ENCODE measurements at regions not wholly inside any gene's neighbourhood (a gene's known extent, or its start where the extent isn't known, plus 50 kb on each side); places are given as distances from the start of the nearest gene placed in this dataset.
A peak's percentile ranks its signal among the peaks of the same experiment; 100 is the strongest.

DNA sequence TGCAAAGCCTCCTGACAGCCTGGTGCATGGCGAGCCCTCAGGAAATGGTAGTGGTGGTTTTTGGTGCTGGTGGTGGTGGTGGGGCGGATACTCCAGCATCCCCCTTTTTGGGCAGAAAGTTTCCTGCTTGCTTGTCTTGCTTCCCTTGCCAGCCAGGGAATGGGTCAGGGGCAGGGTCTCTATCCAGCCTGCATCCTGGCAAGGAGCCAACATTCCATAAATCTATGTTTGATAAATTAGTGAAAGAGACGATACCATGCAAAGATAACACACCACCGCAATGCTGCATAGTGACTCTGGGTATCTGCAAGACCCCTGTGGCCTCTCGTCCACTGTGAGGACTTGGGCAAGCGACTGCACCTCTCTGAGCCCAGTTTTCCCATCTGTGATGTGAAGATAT lies 246.2 kb downstream of the LRFN2 start:
- in situ Hi-C loops (cut with HindIII; ENCODE audit: low sequenced_read_pairs), result no loop called here
- DNase-seq (ENCODE audit: low spot score), result no peak

DNA sequence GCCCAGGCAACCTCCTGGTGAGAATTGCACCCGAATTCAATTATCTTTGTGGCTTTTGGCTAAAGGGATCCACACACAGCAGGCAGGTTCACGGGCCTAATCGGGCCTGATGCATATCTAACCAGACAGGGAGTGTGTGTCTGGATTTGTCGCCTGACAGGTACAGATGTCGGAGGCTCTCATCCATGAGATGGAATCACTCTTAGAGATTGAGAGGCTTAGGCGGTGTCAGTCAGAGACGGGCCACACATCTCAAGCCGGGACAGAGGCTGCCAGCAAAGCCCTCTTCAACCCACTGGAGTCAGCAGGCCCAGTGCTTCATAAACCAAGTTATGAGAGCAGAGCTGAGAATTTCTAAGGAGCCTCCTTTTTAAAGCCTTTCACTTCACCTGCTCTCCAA lies 247.0 kb downstream of the LRFN2 start:
- in situ Hi-C loops (cut with HindIII; ENCODE audit: low sequenced_read_pairs), result no loop called here
- DNase-seq (ENCODE audit: low spot score), result no peak

DNA sequence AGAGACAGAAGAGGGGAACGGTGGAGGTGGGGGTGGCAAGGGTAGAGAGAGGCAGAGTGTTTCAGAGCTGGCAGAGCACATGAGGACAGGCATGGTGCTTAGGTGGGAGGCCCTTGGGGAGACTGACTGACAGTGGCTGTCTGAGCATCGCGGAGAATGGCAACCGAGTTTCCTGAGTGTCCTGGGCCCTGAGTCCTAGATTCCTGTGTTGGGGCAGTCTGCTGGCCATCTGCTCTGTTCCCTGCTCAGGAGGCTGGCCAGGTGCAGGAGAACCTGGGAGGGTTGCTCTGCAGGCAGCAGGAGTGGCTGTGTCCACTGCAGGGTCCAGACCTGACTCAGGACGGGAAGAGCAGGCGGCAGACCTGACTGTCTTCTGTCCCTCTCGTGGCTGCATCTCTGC lies 248.9 kb downstream of the LRFN2 start:
- in situ Hi-C loops (cut with HindIII; ENCODE audit: low sequenced_read_pairs), result no loop called here

DNA sequence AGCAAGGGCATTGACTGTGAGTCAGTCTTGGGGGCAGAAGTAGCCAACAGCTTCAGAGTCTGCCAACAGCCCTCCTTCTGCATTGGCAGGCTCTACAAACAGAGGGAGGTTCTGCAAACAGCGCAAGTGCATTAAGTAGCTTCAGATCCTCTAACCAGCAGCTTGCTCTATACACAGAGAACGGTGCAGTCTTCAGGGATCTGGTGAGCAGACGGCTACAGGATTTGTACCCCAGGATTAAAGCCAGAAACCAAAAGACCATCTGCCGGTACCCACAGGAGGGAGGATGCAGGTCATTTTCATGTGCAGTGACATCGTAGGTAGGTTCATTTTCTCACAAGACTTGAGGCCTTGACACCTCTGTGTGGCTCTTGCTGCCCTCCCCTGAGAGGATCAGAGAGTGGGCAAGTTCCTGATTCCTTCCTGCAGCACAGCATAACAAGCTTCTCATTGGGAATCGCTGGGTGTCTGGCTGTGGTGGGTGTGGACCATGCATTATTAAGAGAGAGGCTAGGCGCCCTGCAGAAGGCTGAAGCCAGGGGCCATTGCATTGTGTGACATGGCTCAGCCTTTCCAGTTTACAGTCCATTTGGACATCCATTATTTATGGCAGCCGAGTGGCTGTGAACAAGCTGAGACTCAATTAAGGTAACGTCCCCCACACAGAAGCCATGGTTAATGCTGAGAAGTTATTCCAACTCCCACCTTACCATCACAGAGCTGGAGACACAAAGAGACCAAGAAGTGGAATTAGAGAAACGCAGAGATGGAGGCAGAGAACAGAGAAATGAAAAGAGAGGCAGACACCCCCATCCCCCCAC lies 250.0 kb downstream of the LRFN2 start:
- in situ Hi-C loops (cut with HindIII; ENCODE audit: low sequenced_read_pairs), result no loop called here
- peak; percentile 95 for DNase-seq (ENCODE audit: low spot score)

More for the DNA sequence above, 248.9 kb downstream of the LRFN2 start:
- peak; percentile 95 for DNase-seq (ENCODE audit: low spot score)

DNA sequence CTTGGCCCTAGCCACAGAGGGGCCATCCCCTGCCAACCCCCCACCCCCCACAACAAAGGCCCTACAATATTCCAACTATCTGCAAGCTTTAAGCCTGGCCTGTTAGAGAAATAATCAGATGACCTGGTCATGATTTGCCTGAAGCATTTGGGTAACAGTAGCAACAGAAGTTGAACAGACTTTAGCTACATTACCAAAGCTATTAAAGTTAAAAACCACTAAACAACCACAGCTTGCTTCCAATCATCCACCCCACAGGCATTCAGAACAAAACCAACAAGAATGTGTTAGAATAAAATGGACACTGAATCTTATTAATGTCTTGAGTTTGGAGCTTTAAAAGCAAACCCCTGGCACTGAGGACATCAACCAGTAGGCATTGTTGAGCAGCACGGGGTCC lies 250.9 kb downstream of the LRFN2 start:
- in situ Hi-C loops (cut with HindIII; ENCODE audit: low sequenced_read_pairs), result no loop called here
- no peak for DNase-seq (ENCODE audit: low spot score)

DNA sequence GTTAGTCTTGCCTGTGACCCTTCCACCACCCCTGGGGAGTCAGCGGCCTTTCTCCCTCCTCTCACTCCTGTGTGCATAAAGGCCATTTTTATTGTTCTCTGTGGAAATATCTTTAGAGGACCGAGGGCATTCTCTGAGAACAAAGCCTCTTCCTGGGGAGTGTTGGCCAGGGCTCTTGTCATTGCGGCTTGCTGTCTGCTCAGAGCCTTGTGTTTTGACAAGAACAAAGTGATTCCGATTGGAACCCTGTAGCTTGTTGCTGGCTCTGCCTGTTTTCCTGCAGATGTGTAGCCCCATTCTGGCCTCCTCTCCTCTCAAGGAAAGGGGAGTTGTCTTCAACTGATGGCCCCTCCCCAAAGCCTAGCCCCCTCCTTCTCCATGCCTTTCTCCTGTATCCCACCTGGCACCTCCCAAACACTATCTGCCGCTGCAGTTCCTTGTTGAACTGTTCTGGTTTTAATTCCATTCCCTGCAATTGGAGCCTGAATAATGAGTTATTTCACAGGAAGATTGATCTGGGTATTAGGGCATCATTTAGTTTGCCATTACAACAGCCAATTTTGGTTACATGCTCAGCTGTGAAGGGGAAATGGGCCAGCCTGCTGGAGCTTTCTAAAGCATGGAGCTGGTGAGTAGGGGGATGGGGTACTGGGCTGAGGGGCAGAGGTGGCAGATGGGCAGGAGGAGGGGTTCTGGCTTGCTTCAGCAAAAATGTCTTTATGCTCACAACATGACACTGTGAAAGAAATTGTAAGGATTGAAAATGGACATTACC lies 252.5 kb downstream of the LRFN2 start:
- in situ Hi-C loops (cut with HindIII; ENCODE audit: low sequenced_read_pairs), result no loop called here
- DNase-seq (ENCODE audit: low spot score), result peak; percentile 31

DNA sequence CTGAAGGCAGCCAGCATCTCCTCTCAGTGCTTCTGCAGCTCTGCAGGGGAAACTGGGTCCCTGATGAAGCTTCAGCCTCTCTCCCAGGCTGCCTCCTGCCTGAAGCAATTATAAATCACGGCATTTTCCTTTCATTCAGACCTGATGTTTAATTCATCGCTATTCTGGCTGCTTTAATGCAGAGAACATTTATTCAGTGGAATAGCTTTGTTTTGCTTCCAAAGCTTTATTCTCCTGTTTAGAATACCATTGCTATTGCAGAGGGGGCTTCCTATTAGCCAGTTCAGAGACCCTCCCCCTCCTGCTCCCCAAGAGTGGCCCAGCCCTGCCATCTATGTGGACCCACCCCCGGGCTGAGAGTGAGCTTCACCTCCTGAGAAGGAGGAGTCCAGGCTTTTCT lies 255.6 kb downstream of the LRFN2 start:
- in situ Hi-C loops (cut with HindIII; ENCODE audit: low sequenced_read_pairs), result no loop called here
- DNase-seq (ENCODE audit: low spot score), result no peak

DNA sequence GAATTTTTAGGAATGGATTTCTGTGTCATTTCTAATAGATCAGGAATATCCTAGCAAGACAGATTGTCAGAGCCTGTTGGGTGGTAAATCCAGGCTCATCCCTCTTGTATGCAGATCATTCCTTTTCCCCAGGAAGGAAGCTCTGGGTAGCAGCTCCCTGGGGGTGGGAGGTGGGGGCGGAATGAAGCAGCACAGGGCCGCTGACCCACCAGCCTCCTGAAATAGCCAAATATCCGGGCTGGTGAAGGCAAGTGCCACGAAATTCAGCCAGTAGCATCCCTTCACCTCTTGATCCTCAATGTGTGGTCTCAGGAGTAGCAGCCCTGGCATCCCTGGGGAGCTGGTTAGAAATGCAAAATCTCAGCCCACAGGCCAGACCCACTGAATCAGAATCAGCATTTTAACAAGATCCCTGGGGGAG lies 256.9 kb downstream of the LRFN2 start:
- in situ Hi-C loops (cut with HindIII; ENCODE audit: low sequenced_read_pairs), result no loop called here
- DNase-seq (ENCODE audit: low spot score), result no peak

DNA sequence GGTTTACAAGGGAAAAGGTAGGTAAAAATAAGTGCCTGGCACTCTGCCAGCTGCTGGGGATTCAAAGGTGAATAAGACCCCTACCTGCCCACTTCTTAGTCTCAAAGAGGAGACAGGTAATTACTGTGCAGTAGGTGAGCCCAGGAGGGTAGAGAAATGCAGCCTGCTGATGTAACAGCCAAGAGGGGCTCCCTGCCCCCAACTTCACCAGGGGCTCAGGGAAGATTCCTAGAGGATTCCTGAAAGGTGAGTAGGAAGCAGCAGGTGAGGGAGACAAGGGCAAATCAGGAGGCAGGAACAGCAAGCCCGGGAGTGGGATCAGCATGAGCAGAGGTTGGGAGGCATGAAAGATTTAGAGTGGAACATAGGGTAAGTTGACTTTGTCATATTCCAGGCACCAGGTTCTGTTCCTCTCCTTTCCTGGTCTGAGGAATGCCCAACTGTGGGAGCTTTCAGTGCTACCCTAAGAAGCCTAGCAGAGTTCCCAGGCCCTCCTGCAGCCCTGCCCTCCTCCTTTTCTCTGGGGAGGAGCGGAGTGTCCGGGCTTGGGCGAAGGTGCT lies 258.1 kb downstream of the LRFN2 start:
- DNase-seq (ENCODE audit: low spot score), result no peak
- in situ Hi-C loops (cut with HindIII; ENCODE audit: low sequenced_read_pairs), result no loop called here

DNA sequence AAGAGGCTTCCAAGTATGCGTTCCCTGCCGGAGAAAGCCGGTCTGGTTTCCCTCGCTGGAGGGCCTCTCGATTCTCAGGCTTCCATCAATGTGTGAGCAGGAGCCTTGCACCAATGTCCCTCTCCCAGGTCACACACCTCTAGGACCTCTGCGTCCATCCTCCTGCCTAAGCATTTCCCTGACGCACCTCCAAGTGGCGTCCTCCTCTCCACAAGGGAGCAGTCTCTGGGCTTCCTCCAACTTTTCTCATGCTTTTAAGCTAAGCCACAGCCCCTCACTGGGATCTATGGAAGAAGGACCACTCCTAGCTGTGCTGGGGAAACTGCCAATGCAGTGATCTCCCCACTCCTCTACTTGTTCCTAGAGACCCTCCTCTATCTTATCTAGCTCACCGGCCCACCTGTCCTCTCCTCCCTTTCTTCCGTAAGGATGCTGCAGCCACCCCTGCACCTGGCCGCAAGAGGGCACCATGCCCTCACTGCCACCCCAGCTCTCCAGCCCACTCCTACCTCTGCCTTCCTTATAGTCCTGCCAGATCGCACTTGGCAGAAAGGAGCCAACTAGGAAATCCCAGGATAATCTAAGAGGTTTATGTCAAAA lies 258.7 kb downstream of the LRFN2 start:
- DNase-seq (ENCODE audit: low spot score), result peak; percentile 78
- in situ Hi-C loops (cut with HindIII; ENCODE audit: low sequenced_read_pairs), result no loop called here

DNA sequence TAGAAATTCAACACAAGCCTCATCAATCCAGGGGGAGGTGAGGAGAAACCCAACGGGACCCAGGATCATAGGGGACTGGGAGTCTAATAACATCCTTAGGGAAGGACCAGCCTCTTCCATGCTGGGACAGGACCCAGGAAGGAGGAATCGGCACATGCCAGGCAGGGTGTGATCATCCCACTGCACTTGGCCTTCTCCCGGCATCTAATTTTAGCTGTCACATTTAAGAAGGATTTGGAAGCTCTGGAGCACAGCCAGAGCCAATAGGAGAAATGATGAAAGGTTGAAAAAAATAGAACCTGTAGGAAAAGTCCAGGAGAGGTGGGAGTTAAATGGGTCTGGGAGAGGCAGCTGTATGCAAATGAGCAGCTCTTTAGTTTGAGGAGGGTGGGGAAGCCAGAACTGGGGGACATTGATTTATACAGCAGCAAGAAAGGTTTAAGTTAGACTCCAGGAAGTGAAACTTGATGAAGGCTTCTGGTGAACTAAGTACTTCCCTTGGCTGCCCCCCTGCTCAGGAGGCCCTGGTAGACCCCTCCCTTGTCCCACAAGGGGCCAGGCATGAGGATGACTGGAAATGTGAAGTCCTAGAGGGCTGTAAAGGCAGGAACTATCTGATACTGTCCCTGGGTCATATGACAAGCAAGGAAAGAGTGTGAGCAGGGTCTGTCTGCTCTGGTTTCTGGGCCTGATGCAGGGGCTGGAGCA lies 260.3 kb downstream of the LRFN2 start:
- in situ Hi-C loops (cut with HindIII; ENCODE audit: low sequenced_read_pairs), result no loop called here
- DNase-seq (ENCODE audit: low spot score), result peak; percentile 53

DNA sequence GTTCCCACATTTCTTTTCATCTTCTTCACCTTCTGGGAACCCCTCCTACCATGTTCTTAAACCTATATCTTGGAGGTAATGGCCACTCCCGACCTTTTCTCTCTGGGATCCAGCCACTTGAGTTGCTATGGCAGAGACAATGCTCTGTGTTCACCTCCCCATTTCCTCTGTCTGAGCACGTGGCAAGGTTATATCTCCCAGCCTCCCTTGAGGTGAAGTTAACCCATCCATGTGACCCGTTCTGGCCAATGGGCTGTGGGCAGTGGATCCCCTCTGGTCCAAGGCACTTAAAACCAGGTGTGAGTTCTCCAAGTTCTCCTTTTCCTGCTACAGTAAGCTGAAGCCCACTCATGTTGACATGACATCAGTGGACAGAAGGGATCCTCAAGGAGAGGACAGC lies 261.4 kb downstream of the LRFN2 start:
- in situ Hi-C loops (cut with HindIII; ENCODE audit: low sequenced_read_pairs), result no loop called here
- DNase-seq (ENCODE audit: low spot score), result no peak

DNA sequence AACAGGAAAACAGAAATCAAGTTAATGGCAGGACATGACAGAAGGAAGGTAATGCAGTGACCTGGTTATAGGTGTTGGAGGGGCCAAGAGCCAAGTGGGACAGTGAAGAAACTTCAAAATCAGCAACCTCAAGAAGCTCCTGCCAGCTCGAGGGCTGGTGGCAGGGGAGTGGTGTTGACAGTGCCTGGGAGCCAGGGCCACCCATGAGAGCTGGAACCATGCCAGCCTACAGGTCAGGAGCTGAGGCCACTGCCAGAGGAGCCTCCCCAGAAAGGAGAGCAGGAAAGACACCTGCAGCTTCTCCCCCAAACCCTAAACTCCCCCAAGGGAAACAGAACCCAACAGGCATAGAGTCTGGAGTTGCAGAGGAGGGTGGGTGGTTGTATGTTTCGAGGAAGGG lies 262.1 kb downstream of the LRFN2 start:
- DNase-seq (ENCODE audit: low spot score), result peak; percentile 21
- in situ Hi-C loops (cut with HindIII; ENCODE audit: low sequenced_read_pairs), result no loop called here

DNA sequence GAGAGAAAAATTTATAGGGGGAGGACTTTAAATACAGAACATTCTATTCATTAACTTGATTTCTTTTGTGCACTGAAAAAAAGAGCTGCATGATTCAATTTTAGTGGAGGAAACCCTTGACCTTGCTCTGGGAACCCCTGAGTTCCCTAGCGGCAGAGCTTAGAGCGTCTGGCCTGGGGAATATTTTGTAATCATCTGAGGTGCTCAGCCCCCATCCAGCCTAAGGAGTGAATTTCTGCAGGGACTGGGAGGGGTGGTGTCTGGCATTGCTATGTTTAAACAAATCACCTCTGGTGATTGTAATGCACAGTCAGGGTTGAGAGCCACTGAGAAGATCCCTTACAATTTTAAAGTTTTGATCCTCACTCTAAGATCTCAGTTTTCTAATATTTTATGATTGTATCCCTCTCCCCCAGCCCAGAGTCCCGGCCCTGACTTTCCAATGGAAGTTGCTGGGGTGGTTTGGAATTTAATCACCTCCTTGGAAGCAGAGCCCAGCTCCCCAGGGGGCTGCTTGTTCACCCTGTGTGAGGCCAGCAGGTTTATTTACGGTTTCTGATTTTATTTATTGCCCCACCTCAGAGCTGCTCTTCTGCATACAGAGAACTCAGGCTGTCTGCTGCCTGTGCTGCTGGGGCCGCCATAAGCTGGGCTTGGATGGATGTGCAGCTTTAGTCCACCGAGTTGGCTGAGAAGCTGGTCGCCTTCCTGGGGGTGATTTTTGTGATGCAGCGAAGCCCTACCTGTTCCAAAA lies 263.1 kb downstream of the LRFN2 start:
- no peak for DNase-seq (ENCODE audit: low spot score)
- in situ Hi-C loops (cut with HindIII; ENCODE audit: low sequenced_read_pairs), result no loop called here

DNA sequence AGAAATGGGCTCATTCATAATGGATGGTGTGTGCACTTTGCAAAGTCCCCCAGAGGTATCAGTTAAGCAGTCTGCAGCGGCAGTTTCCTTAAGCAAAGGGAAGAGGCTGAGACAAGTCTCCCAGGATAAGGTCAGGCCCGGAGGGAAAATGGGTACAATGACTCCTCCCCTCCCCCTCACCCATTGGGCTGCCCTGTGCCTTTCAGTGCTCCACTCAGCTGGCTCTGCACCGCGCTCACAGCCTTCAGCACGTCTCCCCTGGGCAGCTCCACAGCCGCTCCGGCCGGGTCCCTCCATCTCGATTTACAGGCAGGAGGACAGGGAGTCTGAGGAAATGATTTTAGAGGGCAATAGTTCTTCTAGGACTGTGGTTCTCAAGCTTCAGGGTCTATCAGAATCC lies 264.8 kb downstream of the LRFN2 start:
- DNase-seq (ENCODE audit: low spot score), result no peak
- in situ Hi-C loops (cut with HindIII; ENCODE audit: low sequenced_read_pairs), result no loop called here

DNA sequence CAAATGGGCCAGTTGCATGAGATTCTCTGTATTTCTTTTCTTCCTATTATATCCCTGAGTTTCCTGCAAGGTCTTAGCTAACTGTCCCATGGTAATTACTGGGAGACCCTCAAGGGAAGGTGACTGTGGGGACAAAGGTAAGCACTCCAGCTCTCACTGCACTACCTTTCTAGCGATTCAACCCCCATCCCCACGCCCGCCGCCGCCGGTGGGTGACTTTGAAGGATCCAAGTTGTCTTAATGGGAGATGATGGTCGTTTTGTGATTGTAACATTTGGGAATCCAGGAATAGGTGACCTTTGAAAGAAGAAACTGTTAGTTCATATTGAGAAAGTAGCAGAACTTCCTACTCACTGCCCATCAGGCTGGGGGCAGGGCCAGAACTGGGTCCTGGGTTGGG lies 265.5 kb downstream of the LRFN2 start:
- DNase-seq (ENCODE audit: low spot score), result no peak
- in situ Hi-C loops (cut with HindIII; ENCODE audit: low sequenced_read_pairs), result no loop called here

DNA sequence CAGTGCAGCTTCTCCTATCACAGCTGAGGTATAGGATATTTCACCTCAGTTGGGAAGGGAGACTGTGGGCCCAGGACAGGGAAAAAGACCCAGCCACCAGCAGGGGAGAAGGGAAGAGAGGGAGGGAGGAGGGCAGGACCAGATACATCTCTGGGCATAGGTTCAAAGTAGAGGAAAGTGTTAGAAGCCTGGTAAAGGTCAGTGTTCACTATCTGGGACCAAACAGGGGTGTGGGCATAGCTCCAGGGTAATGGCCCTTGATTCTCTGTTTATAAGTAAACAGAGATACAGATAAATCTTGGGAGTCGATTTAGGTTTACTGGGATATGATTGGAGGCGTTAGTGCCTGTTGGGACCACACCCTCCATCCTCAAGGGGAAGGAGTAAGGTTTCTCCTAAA lies 266.2 kb downstream of the LRFN2 start:
- in situ Hi-C loops (cut with HindIII; ENCODE audit: low sequenced_read_pairs), result no loop called here

DNA sequence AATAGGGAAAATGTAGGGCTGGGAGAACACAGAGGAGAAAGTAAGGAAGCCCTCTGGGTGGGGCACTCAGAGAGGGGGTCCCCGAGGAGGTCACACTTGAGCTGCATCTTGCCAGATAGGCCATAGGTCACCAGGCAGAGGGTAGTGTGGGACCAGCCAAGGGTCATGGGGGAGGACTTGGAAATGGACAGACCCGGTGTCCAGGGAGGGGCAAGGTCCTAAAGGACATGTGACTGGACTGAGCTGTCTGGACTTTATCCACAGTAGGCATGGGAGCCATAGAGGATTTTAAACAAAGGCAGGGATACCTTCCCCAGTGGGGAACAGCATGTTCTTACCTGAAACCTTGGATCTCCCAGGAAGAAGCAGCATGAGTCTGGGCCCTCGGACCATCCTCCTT lies 266.7 kb downstream of the LRFN2 start:
- no peak for DNase-seq (ENCODE audit: low spot score)
- in situ Hi-C loops (cut with HindIII; ENCODE audit: low sequenced_read_pairs), result no loop called here

More for the DNA sequence above, 266.2 kb downstream of the LRFN2 start:
- DNase-seq (ENCODE audit: low spot score), result no peak

DNA sequence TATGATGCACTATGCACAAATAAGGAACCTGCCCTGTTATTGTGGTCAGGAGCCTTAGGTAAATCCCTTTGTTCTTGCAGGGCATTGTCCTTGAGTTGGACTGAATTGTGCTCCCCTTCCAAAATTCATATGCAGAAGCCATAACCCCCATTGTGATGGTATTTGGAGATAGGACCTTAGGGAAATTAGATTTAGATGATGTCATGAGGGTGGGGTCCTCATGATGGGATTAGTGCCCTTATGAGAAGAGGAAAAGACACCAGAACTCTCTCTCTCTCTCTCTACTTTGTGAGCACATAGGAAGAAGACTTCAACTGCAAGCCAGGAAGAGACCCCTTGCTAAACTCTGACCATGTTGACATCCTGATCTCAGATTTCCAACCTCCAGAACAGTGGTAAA lies 268.0 kb downstream of the LRFN2 start:
- no peak for DNase-seq (ENCODE audit: low spot score)
- in situ Hi-C loops (cut with HindIII; ENCODE audit: low sequenced_read_pairs), result no loop called here
